ENCODE measurements at regions not wholly inside any gene's neighbourhood (a gene's known extent, or its start where the extent isn't known, plus 50 kb on each side); places are given as distances from the start of the nearest gene placed in this dataset.

- Histone ChIP-seq H3K4me1 (no peaks in the 10 kb centered on the region), H3K9me3 (no peaks in the 10 kb centered on the region), H3K4me3 (ENCODE audit: low read depth, low read length) (no peak overlapping the region), H3K36me3 (ENCODE audit: control insufficient read depth, insufficient read depth, low read length) (no peaks in the 10 kb centered on the region), H3K27me3 (replicated peaks; ENCODE audit: control insufficient read depth, insufficient read depth, low read length) (no peaks in the 10 kb centered on the region)
- no peaks in the 10 kb centered on the region for H3K36me3 Mint-ChIP-seq (ENCODE audit: insufficient read depth, unreplicated experiment)
- H3K4me1 Mint-ChIP-seq (ENCODE audit: low read depth, unreplicated experiment) = no peaks in the 10 kb centered on the region
- ChIA-PET POLR2A (no interaction called here), CTCF (interaction anchor here (1.4 kb wide), 1 partner anchor 100 kb away, joined by 5 read pairs; no protein-coding TSS in a partner anchor)
- peak in 1 of 2 experiments; percentile 27 for TF ChIP-seq CTCF (IDR thresholded peaks at IDR 0.05; ENCODE audit: insufficient read depth in 1 of 2, low read depth in 1 of 2, low read length in 1 of 2, severe bottlenecking in 1 of 2, unreplicated experiment in 1 of 2)
- no peak overlapping the region for H3K27ac Mint-ChIP-seq (ENCODE audit: unreplicated experiment)
- no peak overlapping the region for H3K4me3 Mint-ChIP-seq (ENCODE audit: unreplicated experiment)
- intact Hi-C loops (cut with micrococcal nuclease; ENCODE audit: unreplicated experiment) = loop anchor here (10.0 kb wide), 1 partner anchor 97 kb away; no protein-coding TSS in a partner anchor
- no peak for DNase-seq
- H3K27me3 Mint-ChIP-seq (ENCODE audit: insufficient read depth, unreplicated experiment) = no peaks in the 10 kb centered on the region
- H3K9me3 Mint-ChIP-seq (ENCODE audit: unreplicated experiment) = no peaks in the 10 kb centered on the region
- no TSS peak for BruUV-seq (replicated peaks)
These were observed 87.2 kb downstream of the FAT3 start for GRCh38 chr11:92311616-92312449.

GRCh38 chr11:92313784-92314183 lies 89.2 kb downstream of the FAT3 start:
- no peaks in the 10 kb centered on the region for H3K36me3 ChIP-seq (ENCODE audit: control insufficient read depth, insufficient read depth, low read length)
- H3K4me1 Mint-ChIP-seq (ENCODE audit: low read depth, unreplicated experiment) = no peaks in the 10 kb centered on the region
- H3K27me3 ChIP-seq (replicated peaks; ENCODE audit: control insufficient read depth, insufficient read depth, low read length) = no peaks in the 10 kb centered on the region
- no peaks in the 10 kb centered on the region for H3K4me1 ChIP-seq
- no TSS peak for BruUV-seq (replicated peaks)
- no peak for DNase-seq
- no peaks in the 10 kb centered on the region for H3K9me3 ChIP-seq
- no peaks in the 10 kb centered on the region for H3K27me3 Mint-ChIP-seq (ENCODE audit: insufficient read depth, unreplicated experiment)
- no peak overlapping the region for H3K27ac Mint-ChIP-seq (ENCODE audit: unreplicated experiment)
- CTCF ChIA-PET = no interaction called here
- H3K4me3 Mint-ChIP-seq (ENCODE audit: unreplicated experiment) = no peak overlapping the region
- no peaks in the 10 kb centered on the region for H3K36me3 Mint-ChIP-seq (ENCODE audit: insufficient read depth, unreplicated experiment)
- POLR2A ChIA-PET = no interaction called here
- H3K9me3 Mint-ChIP-seq (ENCODE audit: unreplicated experiment) = no peaks in the 10 kb centered on the region
- intact Hi-C loops (cut with micrococcal nuclease; ENCODE audit: unreplicated experiment) = loop anchor here (10.0 kb wide), 1 partner anchor 99 kb away; no protein-coding TSS in a partner anchor
- no peak overlapping the region for H3K4me3 ChIP-seq (ENCODE audit: low read depth, low read length)
- no peak for TF ChIP-seq CTCF (IDR thresholded peaks at IDR 0.05; ENCODE audit: insufficient read depth in 1 of 2, low read depth in 1 of 2, low read length in 1 of 2, severe bottlenecking in 1 of 2, unreplicated experiment in 1 of 2)

- Mint-ChIP-seq H3K4me1 (ENCODE audit: low read depth, unreplicated experiment) (no peaks in the 10 kb centered on the region), H3K36me3 (ENCODE audit: insufficient read depth, unreplicated experiment) (no peaks in the 10 kb centered on the region), H3K4me3 (ENCODE audit: unreplicated experiment) (no peak overlapping the region), H3K27ac (ENCODE audit: unreplicated experiment) (no peak overlapping the region), H3K9me3 (ENCODE audit: unreplicated experiment) (no peaks in the 10 kb centered on the region), H3K27me3 (ENCODE audit: insufficient read depth, unreplicated experiment) (no peaks in the 10 kb centered on the region)
- Histone ChIP-seq H3K4me3 (ENCODE audit: low read depth, low read length) (no peak overlapping the region), H3K27me3 (replicated peaks; ENCODE audit: control insufficient read depth, insufficient read depth, low read length) (no peaks in the 10 kb centered on the region), H3K9me3 (no peaks in the 10 kb centered on the region), H3K36me3 (ENCODE audit: control insufficient read depth, insufficient read depth, low read length) (no peaks in the 10 kb centered on the region), H3K4me1 (no peaks in the 10 kb centered on the region)
- CTCF ChIA-PET = no interaction called here
- intact Hi-C loops (cut with micrococcal nuclease; ENCODE audit: unreplicated experiment) = loop anchor here (10.0 kb wide), 1 partner anchor 100 kb away; no protein-coding TSS in a partner anchor
- BruUV-seq (replicated peaks) = no TSS peak
- no peak for DNase-seq
- no peak for TF ChIP-seq CTCF (IDR thresholded peaks at IDR 0.05; ENCODE audit: insufficient read depth in 1 of 2, low read depth in 1 of 2, low read length in 1 of 2, severe bottlenecking in 1 of 2, unreplicated experiment in 1 of 2)
- POLR2A ChIA-PET = no interaction called here
These were observed 89.9 kb downstream of the FAT3 start for GRCh38 chr11:92314499-92314898.

Data from Caco-2 (cell line).